ENCODE measurements at regions not wholly inside any gene's neighbourhood (a gene's known extent, or its start where the extent isn't known, plus 50 kb on each side); places are given as distances from the start of the nearest gene placed in this dataset.

- Mint-ChIP-seq H3K4me3 (no peak overlapping the region), H3K36me3 (ENCODE audit: low read depth) (no peaks in the 10 kb centered on the region), H3K9me3 (no peaks in the 10 kb centered on the region), H3K4me1 (peaks cover 29% of the 10 kb centered on the region), H3K27me3 (peaks cover 39% of the 10 kb centered on the region), H3K27ac (no peak overlapping the region)
- no peak for DNase-seq
- intact Hi-C loops (cut with micrococcal nuclease) = loop anchor here (5.0 to 10.0 kb wide), 2 partner anchors 108 to 270 kb away; partner anchors contain the start of gene BCOR
- POLR2A ChIA-PET = interaction anchor here (1.4 kb wide), 1 partner anchor 28 kb away, joined by 13 read pairs; no protein-coding TSS in a partner anchor
- CTCF ChIA-PET = no interaction called here
- no peak for ATAC-seq (ENCODE audit: low read depth)
- no peak for TF ChIP-seq CTCF (IDR thresholded peaks at IDR 0.05)
These were observed 270.8 kb downstream of the BCOR start for GRCh38 chrX:39826813-39827543.

DNA sequence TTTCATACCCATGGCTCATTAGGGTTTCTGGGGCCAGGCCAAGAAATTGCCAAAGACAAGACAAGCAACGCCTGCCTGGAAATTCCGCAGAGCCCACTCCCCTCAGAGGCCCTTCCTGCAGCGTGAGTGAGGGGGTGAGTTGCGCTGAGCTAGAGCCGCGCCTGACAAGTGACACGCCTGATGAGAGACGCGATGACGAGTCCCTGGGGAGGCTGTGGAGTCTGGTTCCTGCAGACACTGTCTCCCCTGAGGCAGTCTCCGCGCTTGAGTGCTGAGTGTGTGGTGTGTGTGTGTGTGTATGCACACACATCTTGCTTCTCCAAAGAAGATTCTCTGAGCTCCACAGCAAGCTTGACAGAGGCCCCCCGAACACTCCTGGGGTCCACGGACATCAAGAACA, 269.8 kb downstream of the BCOR start:
- CTCF ChIA-PET = no interaction called here
- Mint-ChIP-seq H3K27ac (no peak overlapping the region), H3K36me3 (ENCODE audit: low read depth) (no peaks in the 10 kb centered on the region), H3K27me3 (peaks cover 42% of the 10 kb centered on the region), H3K4me3 (peak overlapping the region; percentile 4), H3K4me1 (peaks cover 29% of the 10 kb centered on the region), H3K9me3 (no peaks in the 10 kb centered on the region)
- intact Hi-C loops (cut with micrococcal nuclease) = loop anchor here (1.0 to 10.0 kb wide), 4 partner anchors 13 to 269 kb away; partner anchors contain the start of gene BCOR
- POLR2A ChIA-PET = interaction anchor here (0.8 to 1.4 kb wide), 5 partner anchors 27 to 271 kb away, joined by 3 to 13 read pairs (median 3); no protein-coding TSS in a partner anchor
- TF ChIP-seq CTCF (IDR thresholded peaks at IDR 0.05) = no peak
- ATAC-seq (ENCODE audit: low read depth) = peak; percentile 100
- peak; percentile 57 for DNase-seq

- Mint-ChIP-seq H3K27me3 (peaks cover 35% of the 10 kb centered on the region), H3K9me3 (no peaks in the 10 kb centered on the region), H3K27ac (no peak overlapping the region), H3K4me1 (peaks cover 25% of the 10 kb centered on the region), H3K4me3 (no peak overlapping the region), H3K36me3 (ENCODE audit: low read depth) (no peaks in the 10 kb centered on the region)
- no peak for TF ChIP-seq CTCF (IDR thresholded peaks at IDR 0.05)
- ATAC-seq (ENCODE audit: low read depth) = no peak
- ChIA-PET POLR2A (no interaction called here), CTCF (no interaction called here)
- intact Hi-C loops (cut with micrococcal nuclease) = loop anchor here (1.0 to 10.0 kb wide), 4 partner anchors 14 to 268 kb away; partner anchors contain the start of gene BCOR
- DNase-seq = no peak
These were observed 268.8 kb downstream of the BCOR start for GRCh38 chrX:39828971-39829370.

GRCh38 chrX:39829965-39830364, 267.8 kb downstream of the BCOR start:
- Mint-ChIP-seq H3K9me3 (no peaks in the 10 kb centered on the region), H3K36me3 (ENCODE audit: low read depth) (no peaks in the 10 kb centered on the region), H3K27me3 (peaks cover 34% of the 10 kb centered on the region), H3K27ac (no peak overlapping the region), H3K4me3 (no peak overlapping the region), H3K4me1 (peaks cover 21% of the 10 kb centered on the region)
- CTCF ChIA-PET = no interaction called here
- POLR2A ChIA-PET = no interaction called here
- TF ChIP-seq CTCF (IDR thresholded peaks at IDR 0.05) = no peak
- DNase-seq (no peak), ATAC-seq (ENCODE audit: low read depth) (no peak)
- intact Hi-C loops (cut with micrococcal nuclease) = loop anchor here (5.0 to 10.0 kb wide), 2 partner anchors 105 to 267 kb away; partner anchors contain the start of gene BCOR

GRCh38 chrX:39830414-39830813, 267.3 kb downstream of the BCOR start:
- H3K27ac Mint-ChIP-seq = no peak overlapping the region
- no peak for DNase-seq
- CTCF ChIA-PET = no interaction called here
- no peak overlapping the region for H3K4me3 Mint-ChIP-seq
- POLR2A ChIA-PET = no interaction called here
- no peak for TF ChIP-seq CTCF (IDR thresholded peaks at IDR 0.05)
- no peaks in the 10 kb centered on the region for H3K9me3 Mint-ChIP-seq
- intact Hi-C loops (cut with micrococcal nuclease) = no loop called here
- no peak for ATAC-seq (ENCODE audit: low read depth)
- H3K36me3 Mint-ChIP-seq (ENCODE audit: low read depth) = no peaks in the 10 kb centered on the region
- peaks cover 36% of the 10 kb centered on the region for H3K27me3 Mint-ChIP-seq
- H3K4me1 Mint-ChIP-seq = peaks cover 21% of the 10 kb centered on the region
